ENCODE measurements at regions not wholly inside any gene's neighbourhood (a gene's known extent, or its start where the extent isn't known, plus 50 kb on each side); places are given as distances from the start of the nearest gene placed in this dataset.

DNA sequence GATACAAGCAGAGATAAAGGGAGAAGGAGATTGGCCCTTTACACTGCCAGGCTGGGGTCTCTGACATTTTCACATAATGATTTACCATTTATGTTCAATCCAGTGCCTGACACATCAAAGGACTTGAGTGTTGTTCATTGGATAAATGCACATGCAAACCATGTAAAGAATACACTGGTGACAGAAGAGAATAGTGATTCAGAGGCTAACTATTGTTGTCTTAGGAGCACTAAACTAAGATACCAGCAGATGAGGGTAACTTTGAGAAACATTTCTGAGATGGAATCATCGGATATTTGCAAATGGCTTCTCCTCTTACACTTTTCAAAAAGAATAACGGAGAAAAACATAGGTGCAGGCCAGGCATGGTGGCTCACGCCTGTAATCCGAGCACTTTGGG, 67.3 kb upstream of the HHIP start:
- ATAC-seq (no peak), DNase-seq (no peak)
- Histone ChIP-seq H3K27ac (no peak overlapping the region), H3K27me3 (no peaks in the 10 kb centered on the region), H3K4me3 (no peak overlapping the region), H3K9me3 (no peaks in the 10 kb centered on the region), H3K36me3 (replicated peaks in 1 of 2; ENCODE audit: insufficient read depth in 1 of 2, low read depth in 2 of 2) (no peaks in the 10 kb centered on the region), H3K4me1 (no peaks in the 10 kb centered on the region)
- intact Hi-C loops (cut with DNase I) = no loop called here
- TF ChIP-seq, protein P1, sequence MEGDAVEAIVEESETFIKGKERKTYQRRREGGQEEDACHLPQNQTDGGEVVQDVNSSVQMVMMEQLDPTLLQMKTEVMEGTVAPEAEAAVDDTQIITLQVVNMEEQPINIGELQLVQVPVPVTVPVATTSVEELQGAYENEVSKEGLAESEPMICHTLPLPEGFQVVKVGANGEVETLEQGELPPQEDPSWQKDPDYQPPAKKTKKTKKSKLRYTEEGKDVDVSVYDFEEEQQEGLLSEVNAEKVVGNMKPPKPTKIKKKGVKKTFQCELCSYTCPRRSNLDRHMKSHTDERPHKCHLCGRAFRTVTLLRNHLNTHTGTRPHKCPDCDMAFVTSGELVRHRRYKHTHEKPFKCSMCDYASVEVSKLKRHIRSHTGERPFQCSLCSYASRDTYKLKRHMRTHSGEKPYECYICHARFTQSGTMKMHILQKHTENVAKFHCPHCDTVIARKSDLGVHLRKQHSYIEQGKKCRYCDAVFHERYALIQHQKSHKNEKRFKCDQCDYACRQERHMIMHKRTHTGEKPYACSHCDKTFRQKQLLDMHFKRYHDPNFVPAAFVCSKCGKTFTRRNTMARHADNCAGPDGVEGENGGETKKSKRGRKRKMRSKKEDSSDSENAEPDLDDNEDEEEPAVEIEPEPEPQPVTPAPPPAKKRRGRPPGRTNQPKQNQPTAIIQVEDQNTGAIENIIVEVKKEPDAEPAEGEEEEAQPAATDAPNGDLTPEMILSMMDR (IDR thresholded peaks at IDR 0.05) = no peak
- no peak for TF ChIP-seq POLR2A (IDR thresholded peaks at IDR 0.05)
- WGBS, 2 donors = 89 to 90% methylated on average over 4 of the region's 4 CpGs

DNA sequence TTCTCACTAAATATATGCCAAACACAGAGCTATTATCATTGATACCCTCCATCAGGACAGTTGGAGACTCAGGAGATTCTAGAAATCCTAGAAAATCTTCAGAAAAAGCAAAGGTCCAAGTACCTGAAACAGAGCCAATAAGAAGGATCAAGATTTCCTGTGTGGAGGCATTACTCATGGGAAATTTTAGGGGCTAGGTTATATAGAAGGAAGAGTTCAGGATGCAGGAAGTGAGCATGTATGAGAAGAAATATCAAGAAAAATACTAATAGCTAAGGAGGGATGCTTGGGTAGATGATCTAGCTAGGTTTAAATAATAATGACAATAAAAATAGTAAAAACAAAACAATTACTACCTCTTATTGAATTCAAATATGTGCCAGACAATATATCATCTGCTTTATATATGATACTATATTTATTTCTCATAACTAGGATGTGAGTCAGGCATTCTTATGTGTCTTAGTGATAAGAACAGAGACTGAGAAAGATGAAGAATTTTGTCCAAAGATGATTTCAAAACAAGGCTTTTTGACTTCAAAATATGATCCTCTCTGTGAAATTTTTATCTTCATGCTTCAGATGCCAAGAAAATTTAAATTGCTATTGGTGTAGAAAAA, 66.4 kb upstream of the HHIP start:
- DNase-seq = no peak
- no peak for ATAC-seq
- Histone ChIP-seq H3K27ac (no peak overlapping the region), H3K4me1 (no peaks in the 10 kb centered on the region), H3K9me3 (no peaks in the 10 kb centered on the region), H3K27me3 (no peaks in the 10 kb centered on the region), H3K36me3 (replicated peaks in 1 of 2; ENCODE audit: insufficient read depth in 1 of 2, low read depth in 2 of 2) (no peaks in the 10 kb centered on the region), H3K4me3 (no peak overlapping the region)
- intact Hi-C loops (cut with DNase I) = no loop called here
- TF ChIP-seq, protein P1 (IDR thresholded peaks at IDR 0.05) = no peak
- TF ChIP-seq POLR2A (IDR thresholded peaks at IDR 0.05) = no peak

- Histone ChIP-seq H3K27ac (no peak overlapping the region), H3K27me3 (no peaks in the 10 kb centered on the region), H3K4me3 (no peak overlapping the region), H3K4me1 (no peaks in the 10 kb centered on the region), H3K9me3 (no peaks in the 10 kb centered on the region), H3K36me3 (replicated peaks in 1 of 2; ENCODE audit: insufficient read depth in 1 of 2, low read depth in 2 of 2) (no peaks in the 10 kb centered on the region)
- intact Hi-C loops (cut with DNase I) = no loop called here
- DNase-seq = no peak
- 77 to 80% methylated on average over 4 of the region's 4 CpGs for WGBS, 2 donors
- ATAC-seq = no peak
- TF ChIP-seq POLR2A (IDR thresholded peaks at IDR 0.05) = no peak
- TF ChIP-seq, protein P1 (IDR thresholded peaks at IDR 0.05) = no peak
These were observed 65.5 kb upstream of the HHIP start for GRCh38 chr4:144580430-144580829.

DNA sequence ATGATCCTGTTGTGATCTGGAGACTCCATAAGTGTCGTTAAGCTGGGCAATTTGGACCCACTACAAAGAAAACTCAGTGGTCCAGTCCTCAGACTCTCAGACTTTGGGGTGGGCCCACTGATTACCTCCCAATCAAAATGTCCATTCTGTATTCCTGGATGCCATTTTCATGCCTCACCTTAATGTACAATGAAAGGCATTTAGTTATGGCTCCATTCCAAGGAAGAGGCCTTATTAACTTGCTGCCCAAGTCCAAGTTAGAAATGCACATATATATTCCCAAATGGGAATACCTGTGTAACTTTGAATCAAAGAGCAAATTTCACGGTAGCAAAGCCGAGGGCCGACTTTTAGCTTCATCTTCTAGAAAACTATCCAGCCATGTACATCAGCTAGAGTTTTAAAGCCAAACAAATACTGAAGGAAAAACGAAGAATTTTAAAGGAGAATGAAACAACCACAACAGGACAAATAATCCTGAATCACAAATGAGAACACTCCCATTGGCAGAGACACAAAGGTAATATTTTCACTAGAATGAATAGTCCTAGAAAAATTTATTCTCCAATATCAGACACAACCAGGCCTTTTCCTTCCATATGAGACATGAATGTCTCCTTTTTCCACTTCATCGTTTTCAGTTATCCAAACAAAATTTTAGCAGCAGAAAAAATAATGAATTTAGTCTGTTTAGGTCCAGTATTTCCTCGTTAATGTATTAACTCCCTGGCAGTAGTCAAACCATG, 63.7 kb upstream of the HHIP start:
- intact Hi-C loops (cut with DNase I) = no loop called here

More for the DNA sequence above, 63.7 kb upstream of the HHIP start:
- Histone ChIP-seq H3K4me1 (no peaks in the 10 kb centered on the region), H3K36me3 (replicated peaks in 1 of 2; ENCODE audit: insufficient read depth in 1 of 2, low read depth in 2 of 2) (no peaks in the 10 kb centered on the region), H3K4me3 (no peak overlapping the region), H3K9me3 (no peaks in the 10 kb centered on the region), H3K27ac (no peak overlapping the region), H3K27me3 (no peaks in the 10 kb centered on the region)
- DNase-seq = no peak
- no peak for ATAC-seq
- no peak for TF ChIP-seq POLR2A (IDR thresholded peaks at IDR 0.05)
- TF ChIP-seq, protein P1 (IDR thresholded peaks at IDR 0.05) = no peak
- WGBS, 2 donors = 82 to 84% methylated on average over 7 of the region's 7 CpGs

Data from body of pancreas (tissue), 4 donors.